GM18870 (cell line): ENCODE measurements at regions not wholly inside any gene's neighbourhood (a gene's known extent, or its start where the extent isn't known, plus 50 kb on each side); places are given as distances from the start of the nearest gene placed in this dataset.

Experiments used
- ATAC-seq: cut with Tn5 transposase; IDR thresholded peaks from one replicate; pipeline ENCODE4 v1.9.1; 2021; ENCODE audit warnings: moderate library complexity; ENCODE audit not compliant: unreplicated experiment

- no peak for ATAC-seq
These were observed 86.8 kb upstream of the OR13F1 start for GRCh38 chr9:104417296-104417695.

- ATAC-seq: no peak
These were observed 75.0 kb upstream of the OR13F1 start for GRCh38 chr9:104429031-104429546.

- no peak for ATAC-seq
These were observed 69.0 kb upstream of the OR13F1 start for GRCh38 chr9:104435059-104435458.

- ATAC-seq: no peak
These were observed 56.0 kb upstream of the OR13F1 start for GRCh38 chr9:104448036-104448435.
